ES-I3 (cell line): ENCODE measurements at regions not wholly inside any gene's neighbourhood (a gene's known extent, or its start where the extent isn't known, plus 50 kb on each side); places are given as distances from the start of the nearest gene placed in this dataset.

Experiments
- H3K36me3 ChIP-seq: 2 replicates; pipeline ENCODE4 v1.6.1; 2013; ENCODE audit warnings: mild to moderate bottlenecking, low read length, control low read depth, moderate library complexity; ENCODE audit not compliant: insufficient read depth
- H3K4me1 ChIP-seq: 2 replicates; pipeline ENCODE4 v1.6.1; 2013; ENCODE audit warnings: mild to moderate bottlenecking, control low read depth, low read length; ENCODE audit not compliant: insufficient read depth
- H3K9ac ChIP-seq: 2 replicates; pipeline ENCODE4 v1.6.1; 2013; ENCODE audit warnings: low read depth, mild to moderate bottlenecking, low read length, moderate library complexity
- H3K9me3 ChIP-seq: 2 replicates; pipeline ENCODE4 v1.6.1; 2013; ENCODE audit warnings: mild to moderate bottlenecking, low read length, moderate library complexity; ENCODE audit not compliant: control insufficient read depth, insufficient read depth

- Histone ChIP-seq H3K9me3 (no peaks in the 10 kb centered on the region), H3K4me1 (no peaks in the 10 kb centered on the region)
Measured at GRCh38 chr3:104554425-104554824, 812.3 kb upstream of the ALCAM start.

GRCh38 chr3:104555728-104556127 is 811.0 kb upstream of the ALCAM start:
- no peaks in the 10 kb centered on the region for H3K4me1 ChIP-seq
- no peak overlapping the region for H3K9ac ChIP-seq
- H3K36me3 ChIP-seq: no peaks in the 10 kb centered on the region
- no peaks in the 10 kb centered on the region for H3K9me3 ChIP-seq

More at GRCh38 chr3:104554425-104554824, 812.3 kb upstream of the ALCAM start:
- Histone ChIP-seq H3K9ac (no peak overlapping the region), H3K36me3 (no peaks in the 10 kb centered on the region)

- H3K9ac ChIP-seq: no peak overlapping the region
- no peaks in the 10 kb centered on the region for H3K36me3 ChIP-seq
- H3K9me3 ChIP-seq: no peaks in the 10 kb centered on the region
- H3K4me1 ChIP-seq: no peaks in the 10 kb centered on the region
Measured at GRCh38 chr3:104556372-104557078, 810.2 kb upstream of the ALCAM start.

GRCh38 chr3:104561324-104561723 is 805.4 kb upstream of the ALCAM start:
- Histone ChIP-seq H3K9ac (no peak overlapping the region), H3K36me3 (no peaks in the 10 kb centered on the region), H3K4me1 (no peaks in the 10 kb centered on the region), H3K9me3 (no peaks in the 10 kb centered on the region)

- Histone ChIP-seq H3K9me3 (no peaks in the 10 kb centered on the region), H3K4me1 (no peaks in the 10 kb centered on the region), H3K9ac (no peak overlapping the region), H3K36me3 (no peaks in the 10 kb centered on the region)
Measured at GRCh38 chr3:104564045-104564643, 802.6 kb upstream of the ALCAM start.

- Histone ChIP-seq H3K4me1 (no peaks in the 10 kb centered on the region), H3K36me3 (no peaks in the 10 kb centered on the region), H3K9me3 (no peaks in the 10 kb centered on the region), H3K9ac (no peak overlapping the region)
Measured at GRCh38 chr3:104566054-104566453, 800.7 kb upstream of the ALCAM start.

- Histone ChIP-seq H3K9me3 (peaks cover 25% of the 10 kb centered on the region), H3K9ac (no peak overlapping the region), H3K4me1 (no peaks in the 10 kb centered on the region), H3K36me3 (no peaks in the 10 kb centered on the region)
Measured at GRCh38 chr3:104575634-104576033, 791.1 kb upstream of the ALCAM start.

- Histone ChIP-seq H3K9ac (no peak overlapping the region), H3K9me3 (peaks cover 25% of the 10 kb centered on the region), H3K4me1 (no peaks in the 10 kb centered on the region), H3K36me3 (no peaks in the 10 kb centered on the region)
Measured at GRCh38 chr3:104578558-104578957, 788.2 kb upstream of the ALCAM start.

- no peaks in the 10 kb centered on the region for H3K36me3 ChIP-seq
- H3K9ac ChIP-seq: no peak overlapping the region
- H3K9me3 ChIP-seq: peaks cover 19% of the 10 kb centered on the region
- no peaks in the 10 kb centered on the region for H3K4me1 ChIP-seq
Measured at GRCh38 chr3:104582092-104582491, 784.6 kb upstream of the ALCAM start.

- H3K9ac ChIP-seq: no peak overlapping the region
- no peaks in the 10 kb centered on the region for H3K9me3 ChIP-seq
- H3K36me3 ChIP-seq: no peaks in the 10 kb centered on the region
- H3K4me1 ChIP-seq: no peaks in the 10 kb centered on the region
Measured at GRCh38 chr3:104584682-104585081, 782.0 kb upstream of the ALCAM start.

- Histone ChIP-seq H3K9ac (no peak overlapping the region), H3K9me3 (no peaks in the 10 kb centered on the region), H3K4me1 (no peaks in the 10 kb centered on the region), H3K36me3 (no peaks in the 10 kb centered on the region)
Measured at GRCh38 chr3:104586344-104586743, 780.4 kb upstream of the ALCAM start.

- Histone ChIP-seq H3K9ac (no peak overlapping the region), H3K9me3 (no peaks in the 10 kb centered on the region), H3K36me3 (no peaks in the 10 kb centered on the region), H3K4me1 (no peaks in the 10 kb centered on the region)
Measured at GRCh38 chr3:104588442-104588841, 778.3 kb upstream of the ALCAM start.

- H3K9me3 ChIP-seq: no peaks in the 10 kb centered on the region
- no peaks in the 10 kb centered on the region for H3K4me1 ChIP-seq
- H3K36me3 ChIP-seq: no peaks in the 10 kb centered on the region
- no peak overlapping the region for H3K9ac ChIP-seq
Measured at GRCh38 chr3:104591776-104592175, 774.9 kb upstream of the ALCAM start.

GRCh38 chr3:104594491-104594890 is 772.2 kb upstream of the ALCAM start:
- Histone ChIP-seq H3K4me1 (no peaks in the 10 kb centered on the region), H3K9me3 (no peaks in the 10 kb centered on the region)

GRCh38 chr3:104596054-104596453 is 770.7 kb upstream of the ALCAM start:
- Histone ChIP-seq H3K36me3 (no peaks in the 10 kb centered on the region), H3K9ac (no peak overlapping the region), H3K4me1 (no peaks in the 10 kb centered on the region), H3K9me3 (no peaks in the 10 kb centered on the region)

More at GRCh38 chr3:104594491-104594890, 772.2 kb upstream of the ALCAM start:
- Histone ChIP-seq H3K9ac (no peak overlapping the region), H3K36me3 (no peaks in the 10 kb centered on the region)
